ENCODE measurements at regions not wholly inside any gene's neighbourhood (a gene's known extent, or its start where the extent isn't known, plus 50 kb on each side); places are given as distances from the start of the nearest gene placed in this dataset.

GRCh38 chr13:75231235-75231634 lies 250.7 kb downstream of the TBC1D4 start (continued):
- TF ChIP-seq HDAC6 (IDR thresholded peaks at IDR 0.05; ENCODE audit: low read depth, low read length) (no peak), RFX5 (IDR thresholded peaks at IDR 0.05; ENCODE audit: borderline replicate concordance, low read depth, low read length) (no peak)
- TF ChIP-seq, protein P1, sequence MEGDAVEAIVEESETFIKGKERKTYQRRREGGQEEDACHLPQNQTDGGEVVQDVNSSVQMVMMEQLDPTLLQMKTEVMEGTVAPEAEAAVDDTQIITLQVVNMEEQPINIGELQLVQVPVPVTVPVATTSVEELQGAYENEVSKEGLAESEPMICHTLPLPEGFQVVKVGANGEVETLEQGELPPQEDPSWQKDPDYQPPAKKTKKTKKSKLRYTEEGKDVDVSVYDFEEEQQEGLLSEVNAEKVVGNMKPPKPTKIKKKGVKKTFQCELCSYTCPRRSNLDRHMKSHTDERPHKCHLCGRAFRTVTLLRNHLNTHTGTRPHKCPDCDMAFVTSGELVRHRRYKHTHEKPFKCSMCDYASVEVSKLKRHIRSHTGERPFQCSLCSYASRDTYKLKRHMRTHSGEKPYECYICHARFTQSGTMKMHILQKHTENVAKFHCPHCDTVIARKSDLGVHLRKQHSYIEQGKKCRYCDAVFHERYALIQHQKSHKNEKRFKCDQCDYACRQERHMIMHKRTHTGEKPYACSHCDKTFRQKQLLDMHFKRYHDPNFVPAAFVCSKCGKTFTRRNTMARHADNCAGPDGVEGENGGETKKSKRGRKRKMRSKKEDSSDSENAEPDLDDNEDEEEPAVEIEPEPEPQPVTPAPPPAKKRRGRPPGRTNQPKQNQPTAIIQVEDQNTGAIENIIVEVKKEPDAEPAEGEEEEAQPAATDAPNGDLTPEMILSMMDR (IDR thresholded peaks at IDR 0.05; ENCODE audit: control extremely low read depth in 1 of 3, insufficient read depth in 1 of 3, low read depth in 1 of 3, low read length in 3 of 3) = no peak
